Thyroid gland (tissue), 4 donors: ENCODE measurements at regions not wholly inside any gene's neighbourhood (a gene's known extent, or its start where the extent isn't known, plus 50 kb on each side); places are given as distances from the start of the nearest gene placed in this dataset.

Experiments
- DNase-seq, 2 donors: peaks; one replicate each; pipeline ENCODE4 v3.0.0-alpha.2; 2019
- H3K27ac ChIP-seq, 3 donors: fragments of 200-600 bp; sonication (generic); 1 replicate in 2 of 3; 2 replicates in 1 of 3; pipeline ENCODE4 v1.5.1; 2016 to 2019; ENCODE audit warnings: mild to moderate bottlenecking in 1 of 3, moderate library complexity in 1 of 3
- H3K27me3 ChIP-seq: fragments of 200-600 bp; sonication (generic); one replicate; pipeline ENCODE4 v1.5.1; 2019
- H3K36me3 ChIP-seq, 2 donors: fragments of 200-600 bp; sonication (generic); one replicate each; pipeline ENCODE4 v1.5.1; 2016 to 2019
- H3K4me1 ChIP-seq, 2 donors: fragments of 200-600 bp; sonication (generic); one replicate each; pipeline ENCODE4 v1.5.1; 2017 to 2019
- H3K4me3 ChIP-seq, 3 donors: fragments of 200-600 bp; sonication (generic); replicated peaks in 1 of 3; 1 replicate in 2 of 3; 2 replicates in 1 of 3; pipeline ENCODE4 v1.5.1; 2016; ENCODE audit warnings: mild to moderate bottlenecking in 1 of 3
- H3K9me3 ChIP-seq: fragments of 200-600 bp; sonication (generic); one replicate; pipeline ENCODE4 v1.5.1; 2017
- POLR2A ChIP-seq, 2 donors: fragments of 450-650 bp; IDR thresholded peaks; one replicate each; pipeline ENCODE4 v1.6.1; 2017; ENCODE audit warnings: antibody characterized with exemption in 2 of 2, mild to moderate bottlenecking in 2 of 2, moderate library complexity in 1 of 2
- WGBS, 2 donors: methylation state at CpG; one replicate each; pipeline ENCODE4 v1.1.5; 2017; 5-methylcytosine and 5-hydroxymethylcytosine counted together
- intact Hi-C: fragments of 100-400 bp; cut with DNase I; formaldehyde crosslinking; loops from one replicate; pipeline ENCODE4 v1.15.1; 2023
- TF ChIP-seq, protein P1 (sequence below), 6 experiments: fragments of 200-600 bp in 3 of 6; fragments of 450-650 bp in 3 of 6; sonication (generic) in 3 of 6; IDR thresholded peaks; one replicate each; pipeline ENCODE4 v1.5.1; 2016 to 2019; ENCODE audit warnings: antibody characterized with exemption in 6 of 6, mild to moderate bottlenecking in 2 of 6, inconsistent platforms in 1 of 6, moderate library complexity in 1 of 6

DNA sequence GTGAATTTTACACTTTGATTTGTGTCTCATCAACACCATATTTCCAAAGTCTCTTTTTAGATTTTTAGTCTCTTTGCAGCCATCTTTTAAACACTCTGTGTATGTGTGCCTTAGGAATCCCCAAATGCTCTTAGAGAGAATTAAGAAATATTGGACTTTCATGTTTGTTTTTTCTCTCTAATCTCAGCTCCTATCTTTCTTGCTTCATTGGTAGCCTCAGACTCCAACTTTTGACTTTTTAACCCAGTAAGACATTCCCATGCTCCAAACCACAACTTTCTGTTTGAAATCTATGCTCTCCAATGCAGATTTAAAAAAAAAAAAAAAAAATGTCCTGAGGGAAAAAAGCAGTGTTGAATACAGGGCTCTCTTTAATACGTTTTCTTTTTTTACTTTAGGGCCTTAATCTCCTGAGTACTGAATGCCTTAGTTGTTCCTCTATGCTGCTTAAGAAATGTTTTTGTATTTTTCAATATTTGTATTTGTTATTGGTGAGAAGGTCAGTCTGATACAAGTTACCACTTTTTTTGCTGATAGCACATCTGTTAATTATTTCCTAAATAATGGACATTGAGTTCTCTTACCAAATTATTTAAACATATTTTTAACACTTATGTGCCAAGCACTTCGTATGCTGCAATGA, 489.9 kb downstream of the NXPH1 start:
- WGBS, 2 donors, result 50 to 62% methylated on average over 2 of the region's 2 CpGs
- TF ChIP-seq, protein P1, sequence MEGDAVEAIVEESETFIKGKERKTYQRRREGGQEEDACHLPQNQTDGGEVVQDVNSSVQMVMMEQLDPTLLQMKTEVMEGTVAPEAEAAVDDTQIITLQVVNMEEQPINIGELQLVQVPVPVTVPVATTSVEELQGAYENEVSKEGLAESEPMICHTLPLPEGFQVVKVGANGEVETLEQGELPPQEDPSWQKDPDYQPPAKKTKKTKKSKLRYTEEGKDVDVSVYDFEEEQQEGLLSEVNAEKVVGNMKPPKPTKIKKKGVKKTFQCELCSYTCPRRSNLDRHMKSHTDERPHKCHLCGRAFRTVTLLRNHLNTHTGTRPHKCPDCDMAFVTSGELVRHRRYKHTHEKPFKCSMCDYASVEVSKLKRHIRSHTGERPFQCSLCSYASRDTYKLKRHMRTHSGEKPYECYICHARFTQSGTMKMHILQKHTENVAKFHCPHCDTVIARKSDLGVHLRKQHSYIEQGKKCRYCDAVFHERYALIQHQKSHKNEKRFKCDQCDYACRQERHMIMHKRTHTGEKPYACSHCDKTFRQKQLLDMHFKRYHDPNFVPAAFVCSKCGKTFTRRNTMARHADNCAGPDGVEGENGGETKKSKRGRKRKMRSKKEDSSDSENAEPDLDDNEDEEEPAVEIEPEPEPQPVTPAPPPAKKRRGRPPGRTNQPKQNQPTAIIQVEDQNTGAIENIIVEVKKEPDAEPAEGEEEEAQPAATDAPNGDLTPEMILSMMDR (IDR thresholded peaks at IDR 0.05), result no peak
- no peak for TF ChIP-seq POLR2A (IDR thresholded peaks at IDR 0.05)
- H3K9me3 ChIP-seq, result no peaks in the 10 kb centered on the region
- H3K27me3 ChIP-seq, result no peaks in the 10 kb centered on the region
- DNase-seq, result no peak
- intact Hi-C loops, result no loop called here
- H3K36me3 ChIP-seq, result no peaks in the 10 kb centered on the region
- H3K27ac ChIP-seq, result no peak overlapping the region
- no peaks in the 10 kb centered on the region for H3K4me1 ChIP-seq
- no peak overlapping the region for H3K4me3 ChIP-seq

DNA sequence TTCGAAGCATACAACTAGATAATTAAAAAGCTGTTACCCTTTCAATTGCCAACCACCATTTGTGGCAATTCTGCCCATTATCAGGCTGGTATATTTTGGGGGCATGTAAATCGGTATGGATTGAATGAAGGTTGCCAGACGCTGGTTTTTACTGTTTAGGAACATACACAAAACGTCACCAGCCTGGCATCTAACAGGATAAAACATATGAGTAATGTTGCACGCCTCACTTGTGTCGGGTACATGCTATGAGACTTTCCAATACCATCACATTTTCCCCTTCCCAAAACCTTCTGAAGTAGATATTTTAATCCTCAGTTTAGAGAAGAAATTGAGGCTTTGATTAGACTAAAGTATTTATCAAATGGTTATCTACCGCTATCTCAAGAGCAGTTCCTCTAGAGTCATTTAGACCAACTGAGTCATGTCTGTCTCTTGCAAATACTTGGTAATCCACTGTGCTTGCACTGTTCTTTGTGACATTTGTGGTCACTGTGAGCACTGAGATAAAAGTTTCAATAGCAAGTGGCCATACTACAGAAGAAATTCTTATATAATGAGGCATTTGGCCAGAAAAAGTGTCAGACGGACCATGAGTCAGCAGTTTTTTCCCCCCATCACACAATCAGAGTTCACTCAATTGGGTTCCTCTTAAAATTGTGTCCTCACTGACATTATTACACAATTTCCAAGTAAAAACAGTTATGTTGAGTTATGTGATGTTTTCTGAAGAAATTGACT, 498.7 kb downstream of the NXPH1 start:
- Histone ChIP-seq H3K36me3 (no peaks in the 10 kb centered on the region), H3K4me3 (no peak overlapping the region), H3K4me1 (no peaks in the 10 kb centered on the region), H3K27ac (no peak overlapping the region), H3K27me3 (no peaks in the 10 kb centered on the region), H3K9me3 (no peaks in the 10 kb centered on the region)
- intact Hi-C loops, result no loop called here
- WGBS, 2 donors, result 75% methylated on average over 8 of the region's 8 CpGs
- TF ChIP-seq, protein P1 (IDR thresholded peaks at IDR 0.05), result no peak
- TF ChIP-seq POLR2A (IDR thresholded peaks at IDR 0.05), result no peak
- DNase-seq, result no peak

DNA sequence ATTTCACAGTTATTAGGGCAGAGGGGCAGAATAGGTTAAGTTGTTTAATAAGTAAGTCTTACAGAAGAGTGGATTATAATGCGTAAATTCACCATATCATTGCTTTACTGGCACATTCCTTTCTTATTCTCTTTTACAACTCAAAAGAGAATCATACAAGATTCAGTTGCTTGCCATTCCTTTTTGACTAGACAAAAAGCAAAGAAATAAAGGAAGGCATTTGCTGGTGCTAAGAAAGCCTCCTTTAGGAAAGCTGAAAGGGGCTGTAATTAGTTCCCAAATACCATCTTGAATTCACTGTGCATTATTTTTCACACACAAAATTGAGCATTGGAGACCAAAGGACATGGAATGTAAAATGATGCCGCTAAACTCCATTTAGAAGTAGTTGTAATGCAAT, 499.3 kb downstream of the NXPH1 start:
- 88 to 94% methylated on average over 2 of the region's 2 CpGs for WGBS, 2 donors
- intact Hi-C loops, result no loop called here
- H3K27ac ChIP-seq, result no peak overlapping the region

DNA sequence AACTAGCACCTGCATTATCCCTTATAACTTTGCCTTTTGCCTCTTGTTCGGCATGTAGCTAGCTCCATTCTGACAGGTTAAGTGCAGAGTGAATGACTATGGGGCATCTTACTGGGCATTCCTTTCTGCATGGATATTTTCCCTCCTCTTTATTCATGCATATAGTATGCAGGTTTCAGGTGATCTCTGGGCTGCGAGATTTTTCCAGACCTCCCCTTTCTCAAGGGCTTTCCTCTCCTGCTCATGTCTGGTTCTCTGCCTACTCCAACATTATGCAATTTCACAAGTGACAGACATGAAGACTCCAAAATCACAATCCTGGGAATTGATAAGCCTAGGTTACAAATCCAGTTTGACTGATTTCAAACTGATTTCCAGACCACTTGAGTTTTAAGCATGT, 503.8 kb downstream of the NXPH1 start:
- intact Hi-C loops, result no loop called here
- Histone ChIP-seq H3K4me1 (no peaks in the 10 kb centered on the region), H3K4me3 (no peak overlapping the region), H3K27me3 (no peaks in the 10 kb centered on the region), H3K27ac (no peak overlapping the region), H3K9me3 (no peaks in the 10 kb centered on the region), H3K36me3 (no peaks in the 10 kb centered on the region)
- TF ChIP-seq POLR2A (IDR thresholded peaks at IDR 0.05), result no peak
- TF ChIP-seq, protein P1 (IDR thresholded peaks at IDR 0.05), result no peak
- DNase-seq, result no peak
- WGBS, 2 donors, result 45 to 53% methylated on average over 2 of the region's 2 CpGs

More for the DNA sequence above, 499.3 kb downstream of the NXPH1 start:
- Histone ChIP-seq H3K36me3 (no peaks in the 10 kb centered on the region), H3K4me3 (no peak overlapping the region), H3K4me1 (no peaks in the 10 kb centered on the region), H3K27me3 (no peaks in the 10 kb centered on the region), H3K9me3 (no peaks in the 10 kb centered on the region)
- DNase-seq, result no peak
- TF ChIP-seq, protein P1 (IDR thresholded peaks at IDR 0.05), result no peak
- no peak for TF ChIP-seq POLR2A (IDR thresholded peaks at IDR 0.05)
